GM23338 (cell line): ENCODE measurements at regions not wholly inside any gene's neighbourhood (a gene's known extent, or its start where the extent isn't known, plus 50 kb on each side); places are given as distances from the start of the nearest gene placed in this dataset.

Source experiments
- ATAC-seq: fragments of 200-7000 bp; cut with Tn5 transposase; 3 replicates; pipeline ENCODE4 v1.9.1; 2020
- DNase-seq: peaks from one replicate; pipeline ENCODE4 v3.0.0-alpha.2; 2015; ENCODE audit warnings: low spot score
- H2AFZ ChIP-seq: fragments of 200-600 bp; sonication (generic); 2 replicates; pipeline ENCODE4 v1.8.0; 2016; ENCODE audit warnings: antibody characterized with exemption, mild to moderate bottlenecking, moderate library complexity
- H3F3A ChIP-seq: fragments of 200-600 bp; sonication (generic); replicated peaks from 2 replicates; pipeline ENCODE4 v1.8.0; 2017; ENCODE audit warnings: antibody characterized with exemption, mixed run types, low read depth
- H3K27ac ChIP-seq: fragments of 200-600 bp; sonication (generic); 2 replicates; pipeline ENCODE4 v1.6.1; 2016; ENCODE audit warnings: low read depth
- H3K27me3 ChIP-seq: fragments of 200-600 bp; sonication (generic); 2 replicates; pipeline ENCODE4 v1.8.0; 2016; ENCODE audit warnings: mild to moderate bottlenecking, mixed run types, moderate library complexity; ENCODE audit not compliant: insufficient read depth
- H3K36me3 ChIP-seq: fragments of 200-600 bp; sonication (generic); 2 replicates; pipeline ENCODE4 v1.8.0; 2016; ENCODE audit warnings: mild to moderate bottlenecking; ENCODE audit not compliant: insufficient read depth
- H3K4me1 ChIP-seq: fragments of 200-600 bp; sonication (generic); 2 replicates; pipeline ENCODE4 v1.8.0; 2016; ENCODE audit warnings: mild to moderate bottlenecking, moderate library complexity; ENCODE audit not compliant: insufficient read depth
- H3K4me2 ChIP-seq: fragments of 200-600 bp; sonication (generic); 2 replicates; pipeline ENCODE4 v1.7.1; 2017; ENCODE audit warnings: mixed run types
- H3K4me3 ChIP-seq: fragments of 200-600 bp; sonication (generic); 2 replicates; pipeline ENCODE4 v1.6.1; 2016; ENCODE audit warnings: mixed run types
- H3K79me2 ChIP-seq: fragments of 200-600 bp; sonication (generic); replicated peaks from 2 replicates; pipeline ENCODE4 v1.8.0; 2017; ENCODE audit warnings: mild to moderate bottlenecking; ENCODE audit not compliant: insufficient read depth
- H3K9me2 ChIP-seq: fragments of 200-600 bp; sonication (generic); 2 replicates; pipeline ENCODE4 v1.8.0; 2017; ENCODE audit not compliant: insufficient read depth
- H4K20me1 ChIP-seq: fragments of 200-600 bp; sonication (generic); replicated peaks from 2 replicates; pipeline ENCODE4 v1.8.0; 2017; ENCODE audit warnings: mild to moderate bottlenecking; ENCODE audit not compliant: insufficient read depth
- H3K27ac Mint-ChIP-seq: 2 replicates; pipeline ENCODE4 v1.8.0; 2020; ENCODE audit warnings: inconsistent platforms, mild to moderate bottlenecking, moderate library complexity, mixed read lengths
- H3K27me3 Mint-ChIP-seq: 3 replicates; pipeline ENCODE4 v1.8.0; 2022; ENCODE audit warnings: low read depth, mild to moderate bottlenecking, moderate library complexity, mixed read lengths, inconsistent platforms; ENCODE audit not compliant: insufficient read depth, poor library complexity
- H3K36me3 Mint-ChIP-seq: 3 replicates; pipeline ENCODE4 v1.8.0; 2021; ENCODE audit warnings: low read depth, mild to moderate bottlenecking, inconsistent platforms, moderate library complexity, mixed read lengths
- H3K4me1 Mint-ChIP-seq: 3 replicates; pipeline ENCODE4 v1.8.0; 2020; ENCODE audit warnings: mild to moderate bottlenecking, inconsistent platforms, mixed read lengths
- H3K4me3 Mint-ChIP-seq: 3 replicates; pipeline ENCODE4 v1.8.0; 2021; ENCODE audit warnings: moderate library complexity, mild to moderate bottlenecking, inconsistent platforms, mixed read lengths
- H3K9me3 Mint-ChIP-seq: 3 replicates; pipeline ENCODE4 v1.8.0; 2020; ENCODE audit warnings: moderate library complexity, mild to moderate bottlenecking, inconsistent platforms, mixed read lengths
- EZH2 ChIP-seq: fragments of 200-600 bp; sonication (generic); IDR thresholded peaks from one replicate; pipeline ENCODE4 v1.8.0; 2017; ENCODE audit warnings: antibody characterized with exemption, mild to moderate bottlenecking, low read depth; ENCODE audit not compliant: unreplicated experiment
- EZH2phosphoT487 ChIP-seq: fragments of 200-600 bp; sonication (generic); IDR thresholded peaks from one replicate; pipeline ENCODE4 v1.8.1; 2018; ENCODE audit warnings: antibody characterized with exemption; ENCODE audit not compliant: unreplicated experiment
- POLR2AphosphoS5 ChIP-seq: IDR thresholded peaks from 2 replicates; pipeline ENCODE4 v1.6.1; 2016; ENCODE audit warnings: antibody characterized with exemption, low read depth
- ZNF114 ChIP-seq: fragments of 250-450 bp; sonication (Bioruptor Pico); IDR thresholded peaks from 2 replicates; pipeline ENCODE4 v1.5.0; 2020; ENCODE audit warnings: mild to moderate bottlenecking, moderate library complexity
- ZNF331 ChIP-seq: fragments of 250-450 bp; sonication (Bioruptor Pico); IDR thresholded peaks from 2 replicates; pipeline ENCODE4 v1.5.0; 2020; ENCODE audit warnings: low read depth, mild to moderate bottlenecking, moderate library complexity
- ZNF462 ChIP-seq: fragments of 250-450 bp; sonication (Bioruptor Pico); IDR thresholded peaks from 2 replicates; pipeline ENCODE4 v1.5.0; 2020; ENCODE audit warnings: mild to moderate bottlenecking, moderate library complexity
- TF ChIP-seq, protein P1 (sequence below): IDR thresholded peaks from 2 replicates; pipeline ENCODE4 v1.6.1; 2016; ENCODE audit warnings: antibody characterized with exemption
- TF ChIP-seq, protein P2 (sequence below): IDR thresholded peaks from one replicate; pipeline ENCODE4 v1.6.1; 2018; ENCODE audit warnings: antibody characterized with exemption; ENCODE audit not compliant: unreplicated experiment

DNA sequence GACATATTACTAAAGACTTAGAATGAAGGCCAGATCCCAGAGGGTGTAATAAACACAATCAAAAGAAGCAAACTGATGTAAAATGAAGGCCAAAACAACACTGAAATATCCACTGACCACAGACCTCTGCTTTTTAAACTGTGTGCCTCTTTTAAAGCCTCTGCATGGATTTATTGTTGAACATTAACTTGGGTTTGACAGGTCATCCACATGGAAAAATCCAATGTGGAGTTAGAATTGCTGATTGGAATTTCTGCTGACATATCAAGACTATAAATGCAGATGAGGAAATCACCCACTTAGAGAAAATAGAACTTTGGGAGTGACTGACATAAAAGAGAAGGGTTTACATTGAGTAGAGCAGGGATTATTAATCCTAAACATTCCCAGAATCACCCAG lies 853.9 kb upstream of the RAG2 start:
- no peaks in the 10 kb centered on the region for H3K79me2 ChIP-seq

DNA sequence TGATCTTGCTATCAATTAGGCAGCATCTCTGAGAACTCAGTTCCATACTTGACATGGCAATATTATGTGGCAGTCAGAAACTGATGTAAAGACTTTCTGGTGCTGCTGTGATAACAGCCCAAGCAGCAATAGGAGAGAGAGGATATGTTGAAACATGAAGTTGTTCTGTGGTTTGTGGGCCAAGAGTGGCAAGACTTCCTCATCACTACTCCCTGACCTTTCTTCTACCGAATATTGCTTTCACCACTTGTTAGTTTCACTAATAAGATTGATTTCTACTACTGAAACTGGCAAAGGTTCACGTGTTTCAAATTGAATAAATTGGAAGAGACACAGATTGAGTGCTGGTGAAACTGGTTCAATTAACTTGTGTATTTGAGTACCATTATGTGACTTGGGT lies 852.6 kb upstream of the RAG2 start:
- Histone ChIP-seq H3K4me3 (no peak overlapping the region), H4K20me1 (no peaks in the 10 kb centered on the region), H2AFZ (no peak overlapping the region), H3K4me1 (no peaks in the 10 kb centered on the region), H3K4me2 (no peak overlapping the region), H3F3A (no peaks in the 10 kb centered on the region), H3K27ac (no peak overlapping the region), H3K27me3 (no peaks in the 10 kb centered on the region), H3K9me2 (no peaks in the 10 kb centered on the region), H3K36me3 (no peaks in the 10 kb centered on the region), H3K79me2 (no peaks in the 10 kb centered on the region)
- DNase-seq (no peak), ATAC-seq (no peak)
- TF ChIP-seq, protein P1, sequence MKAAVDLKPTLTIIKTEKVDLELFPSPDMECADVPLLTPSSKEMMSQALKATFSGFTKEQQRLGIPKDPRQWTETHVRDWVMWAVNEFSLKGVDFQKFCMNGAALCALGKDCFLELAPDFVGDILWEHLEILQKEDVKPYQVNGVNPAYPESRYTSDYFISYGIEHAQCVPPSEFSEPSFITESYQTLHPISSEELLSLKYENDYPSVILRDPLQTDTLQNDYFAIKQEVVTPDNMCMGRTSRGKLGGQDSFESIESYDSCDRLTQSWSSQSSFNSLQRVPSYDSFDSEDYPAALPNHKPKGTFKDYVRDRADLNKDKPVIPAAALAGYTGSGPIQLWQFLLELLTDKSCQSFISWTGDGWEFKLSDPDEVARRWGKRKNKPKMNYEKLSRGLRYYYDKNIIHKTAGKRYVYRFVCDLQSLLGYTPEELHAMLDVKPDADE = no peak
- no peak for TF ChIP-seq POLR2AphosphoS5
- no peak for TF ChIP-seq ZNF462 (CRISPR knock-in tag)
- TF ChIP-seq, protein P2, sequence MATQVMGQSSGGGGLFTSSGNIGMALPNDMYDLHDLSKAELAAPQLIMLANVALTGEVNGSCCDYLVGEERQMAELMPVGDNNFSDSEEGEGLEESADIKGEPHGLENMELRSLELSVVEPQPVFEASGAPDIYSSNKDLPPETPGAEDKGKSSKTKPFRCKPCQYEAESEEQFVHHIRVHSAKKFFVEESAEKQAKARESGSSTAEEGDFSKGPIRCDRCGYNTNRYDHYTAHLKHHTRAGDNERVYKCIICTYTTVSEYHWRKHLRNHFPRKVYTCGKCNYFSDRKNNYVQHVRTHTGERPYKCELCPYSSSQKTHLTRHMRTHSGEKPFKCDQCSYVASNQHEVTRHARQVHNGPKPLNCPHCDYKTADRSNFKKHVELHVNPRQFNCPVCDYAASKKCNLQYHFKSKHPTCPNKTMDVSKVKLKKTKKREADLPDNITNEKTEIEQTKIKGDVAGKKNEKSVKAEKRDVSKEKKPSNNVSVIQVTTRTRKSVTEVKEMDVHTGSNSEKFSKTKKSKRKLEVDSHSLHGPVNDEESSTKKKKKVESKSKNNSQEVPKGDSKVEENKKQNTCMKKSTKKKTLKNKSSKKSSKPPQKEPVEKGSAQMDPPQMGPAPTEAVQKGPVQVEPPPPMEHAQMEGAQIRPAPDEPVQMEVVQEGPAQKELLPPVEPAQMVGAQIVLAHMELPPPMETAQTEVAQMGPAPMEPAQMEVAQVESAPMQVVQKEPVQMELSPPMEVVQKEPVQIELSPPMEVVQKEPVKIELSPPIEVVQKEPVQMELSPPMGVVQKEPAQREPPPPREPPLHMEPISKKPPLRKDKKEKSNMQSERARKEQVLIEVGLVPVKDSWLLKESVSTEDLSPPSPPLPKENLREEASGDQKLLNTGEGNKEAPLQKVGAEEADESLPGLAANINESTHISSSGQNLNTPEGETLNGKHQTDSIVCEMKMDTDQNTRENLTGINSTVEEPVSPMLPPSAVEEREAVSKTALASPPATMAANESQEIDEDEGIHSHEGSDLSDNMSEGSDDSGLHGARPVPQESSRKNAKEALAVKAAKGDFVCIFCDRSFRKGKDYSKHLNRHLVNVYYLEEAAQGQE = no peak
- TF ChIP-seq EZH2phosphoT487 = no peak
- TF ChIP-seq ZNF114 (CRISPR knock-in tag) = no peak
- no peak for TF ChIP-seq EZH2
- no peak for TF ChIP-seq ZNF331 (CRISPR knock-in tag)
- Mint-ChIP-seq H3K27me3 (no peaks in the 10 kb centered on the region), H3K27ac (no peak overlapping the region), H3K36me3 (no peaks in the 10 kb centered on the region), H3K4me1 (peaks cover 2% of the 10 kb centered on the region; the same call in 1 of the 3 replicates), H3K4me3 (no peak overlapping the region), H3K9me3 (no peaks in the 10 kb centered on the region)

More for the DNA sequence above, 853.9 kb upstream of the RAG2 start:
- no peak overlapping the region for H3K4me2 ChIP-seq
- H3K4me1 Mint-ChIP-seq = no peaks in the 10 kb centered on the region
- no peak overlapping the region for H3K4me3 ChIP-seq
- H3K9me2 ChIP-seq = no peaks in the 10 kb centered on the region
- H2AFZ ChIP-seq = no peak overlapping the region
- TF ChIP-seq, protein P1 = no peak
- H3K9me3 Mint-ChIP-seq = no peaks in the 10 kb centered on the region
- no peak overlapping the region for H3K27ac Mint-ChIP-seq
- H3K27ac ChIP-seq = no peak overlapping the region
- H3K36me3 Mint-ChIP-seq = no peaks in the 10 kb centered on the region
- H3K27me3 ChIP-seq = no peaks in the 10 kb centered on the region
- H3K27me3 Mint-ChIP-seq = no peaks in the 10 kb centered on the region
- no peak overlapping the region for H3K4me3 Mint-ChIP-seq
- H3F3A ChIP-seq = no peaks in the 10 kb centered on the region
- ATAC-seq (no peak), DNase-seq (no peak)
- no peaks in the 10 kb centered on the region for H3K36me3 ChIP-seq
- no peaks in the 10 kb centered on the region for H3K4me1 ChIP-seq
- H4K20me1 ChIP-seq = no peaks in the 10 kb centered on the region
